ENCODE measurements at regions not wholly inside any gene's neighbourhood (a gene's known extent, or its start where the extent isn't known, plus 50 kb on each side); places are given as distances from the start of the nearest gene placed in this dataset.
A peak's percentile ranks its signal among the peaks of the same experiment; 100 is the strongest.

- TF ChIP-seq BHLHE40 (IDR thresholded peaks at IDR 0.05; ENCODE audit: borderline replicate concordance) (no peak), ZNF384 (IDR thresholded peaks at IDR 0.05) (no peak), ARNT (IDR thresholded peaks at IDR 0.05) (no peak), FOXA1 (IDR thresholded peaks at IDR 0.05) (no peak), FOXK2 (IDR thresholded peaks at IDR 0.05) (no peak), TARDBP (IDR thresholded peaks at IDR 0.05) (no peak), PKNOX1 (IDR thresholded peaks at IDR 0.05) (no peak), CTBP1 (IDR thresholded peaks at IDR 0.05; ENCODE audit: borderline replicate concordance) (no peak; the same call in 1 of the 2 replicates), L3MBTL2 (conservative IDR thresholded peaks at IDR 0.05) (no peak), SUZ12 (IDR thresholded peaks at IDR 0.05) (no peak)
- POLR2A ChIA-PET: no interaction called here
- DNase-seq (ENCODE audit: extremely low spot score): peak; percentile 58
- CTCF ChIA-PET: no interaction called here
These were observed 90.9 kb downstream of the SLC30A10 start for GRCh38 chr1:219837274-219837993.

- ChIA-PET POLR2A (no interaction called here), CTCF (interaction anchor here (0.6 kb wide), 1 partner anchor 220 kb away, joined by 3 read pairs; no protein-coding TSS in a partner anchor)
- TF ChIP-seq PKNOX1 (IDR thresholded peaks at IDR 0.05) (no peak), TARDBP (IDR thresholded peaks at IDR 0.05) (no peak), HDGF (IDR thresholded peaks at IDR 0.05; ENCODE audit: borderline replicate concordance) (no peak), FOXM1 (IDR thresholded peaks at IDR 0.05; ENCODE audit: borderline replicate concordance) (no peak), NFRKB (IDR thresholded peaks at IDR 0.05) (no peak), SUZ12 (IDR thresholded peaks at IDR 0.05) (no peak), BHLHE40 (IDR thresholded peaks at IDR 0.05; ENCODE audit: borderline replicate concordance) (no peak), FOXA1 (IDR thresholded peaks at IDR 0.05) (no peak), ELF4 (IDR thresholded peaks at IDR 0.05) (no peak), CTBP1 (IDR thresholded peaks at IDR 0.05; ENCODE audit: borderline replicate concordance) (no peak), ZNF384 (IDR thresholded peaks at IDR 0.05) (no peak), L3MBTL2 (conservative IDR thresholded peaks at IDR 0.05) (no peak), SP1 (IDR thresholded peaks at IDR 0.05) (no peak)
- DNase-seq (ENCODE audit: extremely low spot score): no peak
These were observed 93.9 kb downstream of the SLC30A10 start for GRCh38 chr1:219834314-219834917.

- ChIA-PET CTCF (no interaction called here), POLR2A (no interaction called here)
- DNase-seq (ENCODE audit: extremely low spot score): no peak
- TF ChIP-seq L3MBTL2 (conservative IDR thresholded peaks at IDR 0.05): no peak
- no peak for TF ChIP-seq ZNF384 (IDR thresholded peaks at IDR 0.05)
- TF ChIP-seq PKNOX1 (IDR thresholded peaks at IDR 0.05): no peak
- TF ChIP-seq FOXK2 (IDR thresholded peaks at IDR 0.05): no peak
- TF ChIP-seq CTBP1 (IDR thresholded peaks at IDR 0.05; ENCODE audit: borderline replicate concordance): no peak
- TF ChIP-seq FOXA1 (IDR thresholded peaks at IDR 0.05): no peak
- TF ChIP-seq SUZ12 (IDR thresholded peaks at IDR 0.05): no peak
- TF ChIP-seq NFRKB (IDR thresholded peaks at IDR 0.05): no peak
- TF ChIP-seq ELF4 (IDR thresholded peaks at IDR 0.05): no peak
- TF ChIP-seq BHLHE40 (IDR thresholded peaks at IDR 0.05; ENCODE audit: borderline replicate concordance): no peak
These were observed 95.0 kb downstream of the SLC30A10 start for GRCh38 chr1:219833214-219833815.

GRCh38 chr1:219826290-219826689 lies 102.1 kb downstream of the SLC30A10 start:
- ChIA-PET POLR2A (no interaction called here), CTCF (no interaction called here)
- TF ChIP-seq L3MBTL2 (conservative IDR thresholded peaks at IDR 0.05) (no peak), LEF1 (IDR thresholded peaks at IDR 0.05; ENCODE audit: borderline replicate concordance) (no peak), ZNF384 (IDR thresholded peaks at IDR 0.05) (no peak), ELF4 (IDR thresholded peaks at IDR 0.05) (no peak), HDGF (IDR thresholded peaks at IDR 0.05; ENCODE audit: borderline replicate concordance) (no peak), FOXM1 (IDR thresholded peaks at IDR 0.05; ENCODE audit: borderline replicate concordance) (no peak), ARNT (IDR thresholded peaks at IDR 0.05) (no peak)
- DNase-seq (ENCODE audit: extremely low spot score): no peak

DNA sequence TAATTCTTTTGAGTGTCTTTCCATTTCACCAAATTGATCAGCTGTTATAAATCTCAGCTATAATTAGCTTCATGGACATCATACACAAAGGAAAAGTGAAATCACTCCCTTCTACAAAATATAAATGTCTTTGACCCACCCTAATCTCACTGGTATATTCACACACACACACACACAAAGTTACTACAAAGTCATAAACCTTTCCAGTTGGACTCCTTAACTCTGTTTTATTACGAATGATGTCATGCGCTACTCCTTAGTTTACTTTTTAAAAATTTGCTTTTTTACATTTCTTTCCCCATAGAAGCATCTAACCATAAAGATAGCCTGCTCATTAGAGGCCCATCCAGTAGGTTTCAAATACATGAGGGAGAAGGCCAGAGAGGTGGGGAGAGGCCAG lies 103.0 kb downstream of the SLC30A10 start:
- POLR2A ChIA-PET: no interaction called here
- CTCF ChIA-PET: interaction anchor here (1.0 kb wide), 1 partner anchor 23 kb away, joined by 3 read pairs; no protein-coding TSS in a partner anchor
- DNase-seq (ENCODE audit: extremely low spot score): no peak
- TF ChIP-seq FOXK2 (IDR thresholded peaks at IDR 0.05): no peak
- no peak for TF ChIP-seq TARDBP (IDR thresholded peaks at IDR 0.05)
- TF ChIP-seq SUZ12 (IDR thresholded peaks at IDR 0.05): no peak
- TF ChIP-seq L3MBTL2 (conservative IDR thresholded peaks at IDR 0.05): no peak
- TF ChIP-seq ARNT (IDR thresholded peaks at IDR 0.05): no peak
- no peak for TF ChIP-seq NFRKB (IDR thresholded peaks at IDR 0.05)
- TF ChIP-seq FOXM1 (IDR thresholded peaks at IDR 0.05; ENCODE audit: borderline replicate concordance): no peak
- no peak for TF ChIP-seq PKNOX1 (IDR thresholded peaks at IDR 0.05)
- no peak for TF ChIP-seq LEF1 (IDR thresholded peaks at IDR 0.05; ENCODE audit: borderline replicate concordance)
- TF ChIP-seq CTBP1 (IDR thresholded peaks at IDR 0.05; ENCODE audit: borderline replicate concordance): no peak
- TF ChIP-seq ELF4 (IDR thresholded peaks at IDR 0.05): no peak
- no peak for TF ChIP-seq FOXA1 (IDR thresholded peaks at IDR 0.05)
- no peak for TF ChIP-seq ZNF384 (IDR thresholded peaks at IDR 0.05)
- no peak for TF ChIP-seq BHLHE40 (IDR thresholded peaks at IDR 0.05; ENCODE audit: borderline replicate concordance)
- TF ChIP-seq HDGF (IDR thresholded peaks at IDR 0.05; ENCODE audit: borderline replicate concordance): no peak
- no peak for TF ChIP-seq SP1 (IDR thresholded peaks at IDR 0.05)

All from HEK293T (cell line).